ENCODE measurements at regions not wholly inside any gene's neighbourhood (a gene's known extent, or its start where the extent isn't known, plus 50 kb on each side); places are given as distances from the start of the nearest gene placed in this dataset.
"Not testable (repeated sequence)": the region's sequence is repeated elsewhere in the genome, so short reads cannot be mapped to it uniquely, and the experiment has no call there.

DNA sequence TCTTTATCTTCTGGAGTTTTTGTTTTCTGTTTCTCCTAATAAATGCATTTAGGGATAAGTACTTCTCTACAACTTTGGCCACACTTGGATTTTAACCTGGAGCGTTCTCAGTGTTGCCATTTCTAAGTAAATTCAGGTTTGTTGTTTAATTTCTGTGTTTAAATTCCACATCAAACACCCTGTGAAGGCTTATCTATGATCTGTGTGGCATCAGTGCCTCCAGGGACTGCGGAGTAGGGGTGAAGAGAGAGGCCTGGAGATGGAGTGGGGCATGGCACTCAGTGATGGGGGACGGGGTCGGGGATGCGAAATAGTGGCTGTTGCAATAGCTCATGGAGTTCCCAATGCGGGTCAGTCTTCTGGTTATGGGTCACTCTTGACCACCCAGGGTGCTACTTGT, 294.8 kb downstream of the HS3ST3B1 start:
- no peak for DNase-seq

DNA sequence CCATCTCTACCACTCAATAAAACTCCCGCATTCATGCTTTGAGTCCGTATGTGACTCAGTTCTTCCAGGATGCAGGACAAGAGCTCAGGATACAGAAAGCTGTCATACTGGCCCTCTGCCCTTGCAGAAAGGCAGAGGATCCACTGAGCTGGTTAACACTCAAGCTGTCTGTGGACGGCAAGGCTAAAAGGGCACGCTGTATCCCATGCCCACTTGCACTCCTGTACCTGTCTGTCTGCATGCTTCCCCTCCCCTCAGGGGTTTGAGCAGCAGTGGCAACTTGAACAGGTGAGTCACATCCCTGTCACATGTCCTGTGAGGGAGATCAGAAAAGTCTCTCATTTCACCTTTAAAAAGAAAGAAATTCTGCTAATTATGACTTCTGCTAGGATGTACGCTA, 293.8 kb downstream of the HS3ST3B1 start:
- DNase-seq = no peak

DNA sequence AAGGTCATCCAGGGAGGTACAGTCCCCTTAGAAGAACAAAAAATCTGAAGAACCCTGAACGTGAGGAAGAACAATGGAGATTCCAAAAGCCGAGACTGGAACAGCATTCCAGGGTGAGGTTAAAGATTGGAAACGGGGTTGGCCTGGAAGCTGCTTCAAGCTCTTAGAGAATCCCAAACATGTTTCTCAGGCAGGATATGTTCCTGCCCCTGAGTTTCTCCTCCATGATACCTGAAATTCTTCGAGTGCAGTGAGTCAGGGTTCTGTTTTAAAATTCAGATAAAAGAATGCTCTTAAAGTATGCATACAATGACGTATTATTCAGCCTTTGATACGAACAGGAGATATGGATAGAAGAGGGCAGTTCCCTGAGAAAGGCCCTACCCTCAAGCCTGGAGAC, 293.1 kb downstream of the HS3ST3B1 start:
- DNase-seq = no peak

DNA sequence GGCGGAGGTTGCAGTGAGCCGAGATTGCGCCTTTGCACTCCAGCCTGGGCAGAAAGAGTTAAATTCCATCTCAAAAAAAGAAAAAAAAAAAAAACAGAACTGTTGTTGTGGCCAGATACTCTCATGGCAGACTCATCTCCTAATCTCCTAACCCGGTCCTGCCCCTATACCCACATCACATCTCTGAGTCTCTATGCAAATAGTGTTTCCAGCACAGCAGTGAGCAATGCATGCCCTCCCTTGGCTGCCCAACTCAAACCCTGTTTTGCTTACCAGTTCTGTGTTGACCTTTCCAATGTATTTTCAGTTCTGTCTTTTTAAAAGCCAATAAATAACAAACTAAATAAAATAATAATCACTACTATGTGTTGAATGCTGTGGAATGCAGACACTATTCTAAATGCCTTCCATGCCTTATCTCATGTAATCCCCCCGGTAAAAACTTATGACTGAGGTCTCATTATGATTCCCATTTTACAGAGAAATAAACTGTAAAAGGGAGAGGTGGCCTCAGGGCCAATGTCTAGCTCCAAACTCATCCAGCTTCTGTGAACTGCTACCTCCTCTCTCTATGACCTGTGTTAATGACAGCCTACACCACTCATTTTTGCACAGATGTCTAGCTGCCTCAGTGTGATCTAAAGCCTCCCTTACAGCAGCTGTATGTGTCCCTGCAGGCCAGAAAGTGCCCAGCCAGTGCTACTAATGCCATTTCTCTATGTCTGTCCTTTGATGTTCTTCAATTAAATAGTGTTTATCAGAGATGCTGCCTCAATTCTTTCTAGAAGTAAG, 289.8 kb downstream of the HS3ST3B1 start:
- no peak for DNase-seq

DNA sequence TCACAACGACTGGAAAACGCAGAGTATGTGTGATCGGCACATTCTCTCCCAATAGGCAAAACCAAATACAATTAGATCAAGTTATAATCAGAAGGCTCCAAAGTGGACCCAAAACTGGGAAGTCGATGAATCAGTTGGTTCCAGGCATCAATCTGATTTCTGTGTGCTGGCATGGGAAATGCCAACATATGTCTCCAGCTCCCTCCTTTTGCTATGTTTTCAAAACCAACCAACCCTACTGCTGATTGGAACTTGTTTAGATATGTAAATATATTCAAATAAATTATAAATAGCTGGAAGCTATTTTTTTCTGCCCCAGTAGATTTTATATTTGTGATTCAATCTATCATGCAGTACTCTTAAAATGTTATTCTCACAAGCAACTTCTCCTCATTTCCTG, 284.2 kb downstream of the HS3ST3B1 start:
- DNase-seq = no peak

DNA sequence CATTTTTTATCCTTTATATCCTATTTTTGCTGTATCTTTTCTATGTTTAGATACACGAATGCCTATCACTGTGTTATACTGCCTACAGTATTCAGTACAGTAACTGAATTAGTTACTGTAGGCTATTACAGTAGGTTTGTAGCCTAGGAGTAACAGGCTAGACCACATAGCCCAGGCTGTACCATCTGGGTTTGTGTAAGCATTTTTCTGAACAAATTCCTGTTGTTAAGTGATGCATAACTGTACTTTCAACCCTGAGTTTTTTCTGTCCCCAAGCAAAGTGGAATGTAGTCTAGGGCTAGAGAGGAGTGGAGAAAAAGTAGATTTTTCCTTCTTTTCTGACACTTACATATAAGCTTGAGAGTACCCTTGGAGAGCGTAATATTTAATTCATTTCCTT, 282.1 kb downstream of the HS3ST3B1 start:
- DNase-seq = no peak

DNA sequence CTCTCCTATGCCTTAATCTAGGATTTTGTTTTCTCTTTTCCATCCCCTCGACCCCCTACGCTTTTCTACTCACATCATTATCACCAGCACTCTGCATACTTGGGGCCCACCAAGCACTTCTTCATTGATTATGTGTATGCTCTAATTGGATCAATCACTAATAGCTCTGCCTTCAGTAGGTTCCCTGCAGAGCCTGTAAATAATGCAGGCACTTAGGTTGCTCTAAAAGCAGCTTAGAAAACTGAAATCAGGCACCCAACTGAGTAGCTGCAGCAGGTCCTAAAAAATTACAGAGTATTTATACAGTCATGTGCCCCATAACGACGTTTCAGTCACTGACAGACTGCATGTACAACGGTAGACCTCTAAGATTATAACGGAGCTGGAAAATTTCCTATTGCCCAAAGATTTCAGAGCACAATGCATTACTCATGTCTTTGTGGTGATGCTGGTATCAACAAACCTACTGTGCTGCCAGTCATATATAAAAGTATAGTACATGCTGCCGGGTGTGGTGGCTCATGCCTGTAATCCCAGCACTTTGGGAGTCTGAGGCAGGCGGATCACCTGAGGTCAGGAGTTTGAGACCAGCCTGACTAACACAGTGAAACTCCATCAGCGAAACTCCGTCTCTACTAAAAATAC, 280.4 kb downstream of the HS3ST3B1 start:
- DNase-seq = no peak

DNA sequence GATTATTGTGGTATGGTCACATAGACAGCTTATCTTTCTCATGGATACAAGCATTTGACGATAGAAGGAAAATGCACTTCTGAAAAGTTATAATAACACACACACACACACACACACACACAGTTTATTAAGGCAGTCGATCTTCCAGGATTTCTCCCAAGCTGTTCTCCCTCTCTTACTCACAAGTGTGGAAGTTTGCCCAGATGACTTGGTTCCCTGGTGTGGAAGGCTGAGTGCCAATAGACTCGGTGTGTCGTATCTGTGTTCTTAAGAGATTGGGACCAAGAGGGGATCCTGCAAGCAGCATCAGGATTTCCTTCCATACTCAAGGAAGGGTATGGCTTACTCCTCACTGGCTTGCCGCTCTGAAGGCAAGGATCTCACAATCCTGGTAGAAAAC, 279.6 kb downstream of the HS3ST3B1 start:
- no peak for DNase-seq

DNA sequence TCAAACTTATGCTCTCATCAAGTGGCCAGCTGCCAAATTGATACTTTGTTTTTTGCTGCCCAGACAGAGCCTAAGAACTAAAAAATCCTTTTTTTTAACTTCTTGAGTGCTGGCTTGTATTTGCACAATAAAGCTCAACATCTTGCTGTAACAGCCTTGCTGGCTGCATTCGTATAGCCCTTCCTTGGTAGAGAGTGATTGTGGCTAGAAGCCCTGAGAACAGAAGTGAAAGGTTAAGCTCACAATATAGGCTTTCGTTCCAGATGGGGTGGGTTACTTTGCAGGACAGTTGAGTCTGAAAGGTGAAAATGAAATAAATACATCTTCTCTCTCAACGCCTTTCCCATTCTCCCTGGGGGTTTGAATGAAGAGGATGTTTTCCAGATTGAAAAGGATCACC, 278.8 kb downstream of the HS3ST3B1 start:
- DNase-seq = no peak

DNA sequence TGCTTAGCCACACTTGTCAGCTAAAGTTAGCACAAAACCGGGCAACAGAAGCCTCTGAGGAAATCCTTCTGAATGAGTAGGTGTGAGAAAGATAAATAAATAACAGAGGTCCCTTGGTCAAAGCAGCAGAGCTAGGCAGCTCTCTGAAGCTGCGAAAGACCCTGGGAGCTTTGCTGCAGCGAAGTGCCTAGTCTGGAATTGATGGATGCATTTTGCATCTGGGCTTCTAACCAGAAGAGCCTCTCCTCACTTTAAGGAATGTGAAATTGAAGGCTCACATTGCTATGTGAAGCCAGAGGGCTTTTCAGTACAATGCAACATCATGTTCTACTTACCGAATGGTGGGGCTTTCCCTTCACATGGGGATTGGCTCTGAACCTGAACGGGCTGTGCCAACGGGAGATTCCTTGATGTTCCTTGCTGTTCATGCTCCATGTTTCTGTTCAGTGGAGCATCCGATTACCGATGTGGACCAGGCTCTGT, 274.6 kb downstream of the HS3ST3B1 start:
- DNase-seq = no peak

DNA sequence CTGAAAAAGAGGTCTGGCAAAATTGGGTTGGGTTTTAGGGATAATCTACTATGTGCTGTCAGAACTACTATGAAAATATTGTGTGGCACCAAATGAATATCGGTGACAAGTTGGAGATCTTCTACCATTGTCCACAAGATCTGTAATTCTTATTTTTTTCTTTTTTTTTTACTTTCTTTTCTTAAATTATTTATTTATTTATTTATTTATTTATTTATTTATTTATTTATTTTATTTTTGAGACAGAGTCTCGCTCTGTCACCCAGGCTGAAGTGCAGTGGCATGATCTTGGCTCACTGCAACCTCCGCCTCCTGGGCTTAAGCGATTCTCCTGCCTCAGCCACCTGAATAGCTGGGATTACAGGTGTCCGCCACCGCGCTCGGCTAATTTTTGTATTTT, 259.4 kb downstream of the HS3ST3B1 start:
- not testable (repeated sequence) for DNase-seq

DNA sequence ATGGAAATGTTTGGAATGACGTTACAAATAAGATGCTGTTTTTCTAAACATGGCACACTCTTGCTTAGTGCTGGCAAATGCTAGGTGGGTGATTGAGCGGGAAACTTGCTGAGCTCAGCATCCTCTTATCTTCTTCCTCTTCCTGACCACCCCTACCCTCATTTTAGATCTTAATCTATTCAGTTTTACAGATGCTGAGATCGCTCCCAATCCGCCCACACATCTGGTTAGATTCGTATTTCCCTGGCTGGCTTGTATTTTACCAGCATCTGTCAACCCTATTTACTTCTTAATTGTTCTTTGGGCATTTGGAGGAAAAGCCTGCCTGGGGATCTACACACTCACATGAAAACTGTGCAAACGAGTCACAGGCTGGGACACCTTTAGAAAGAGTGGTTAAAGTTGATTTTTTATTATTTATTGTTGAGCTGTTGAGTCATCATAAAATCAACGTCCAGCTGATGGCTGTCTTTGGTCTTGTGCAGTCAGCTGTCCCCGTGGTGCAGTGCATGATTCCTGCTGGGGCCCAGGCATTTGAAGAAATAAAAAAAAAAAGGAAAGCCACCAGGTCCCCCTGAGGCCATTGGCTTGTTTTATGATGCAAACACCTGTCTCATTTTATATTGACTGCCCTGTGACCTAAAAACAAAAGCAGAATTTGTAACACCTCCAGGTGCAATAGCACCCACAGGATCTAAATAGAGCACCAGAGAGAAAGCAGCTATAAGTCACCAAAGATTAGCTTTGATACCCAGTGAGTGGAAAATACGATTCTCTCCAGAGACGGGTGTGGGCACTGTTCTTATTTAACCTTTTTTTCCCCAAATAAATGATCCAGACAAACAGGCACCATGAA, 258.6 kb downstream of the HS3ST3B1 start:
- DNase-seq = no peak

DNA sequence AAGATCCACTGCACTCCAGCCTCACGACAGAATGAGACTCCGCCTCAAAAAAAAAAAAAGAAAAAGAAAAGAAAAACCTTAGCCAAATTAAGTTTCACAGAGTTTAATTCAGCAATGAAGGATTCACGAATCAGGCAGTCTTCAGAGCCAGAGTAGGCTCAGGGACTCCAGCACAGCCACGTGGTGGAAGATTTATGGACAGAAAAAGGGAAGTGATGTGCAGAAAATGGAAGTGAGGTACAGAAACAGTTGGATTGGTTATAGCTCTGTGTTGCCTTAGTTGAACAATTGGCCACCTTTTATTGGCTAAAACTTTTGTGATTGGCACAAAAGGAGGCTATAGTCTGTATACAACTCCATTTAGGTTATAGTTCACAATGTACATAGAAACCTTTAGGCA, 256.6 kb downstream of the HS3ST3B1 start:
- DNase-seq = no peak

DNA sequence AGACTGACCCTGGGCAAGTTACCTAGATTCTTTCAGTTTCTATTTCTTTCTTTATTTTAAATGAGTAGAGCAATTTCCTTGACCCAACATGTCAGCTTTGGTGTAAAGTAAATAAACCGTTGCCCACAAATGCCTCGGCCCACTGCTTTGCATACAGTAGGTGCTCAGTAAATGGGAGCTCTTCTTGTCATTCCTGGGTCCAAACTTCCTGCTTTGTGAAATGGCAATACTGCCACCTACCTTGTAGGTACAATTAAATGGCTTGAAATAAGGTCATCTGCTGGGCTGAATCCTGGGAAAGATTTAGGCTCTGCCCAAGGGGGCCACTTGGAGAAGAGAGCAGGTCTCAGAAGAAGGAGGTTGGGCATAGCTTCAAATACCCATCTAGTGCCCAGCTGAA, 253.0 kb downstream of the HS3ST3B1 start:
- DNase-seq = peak; percentile 12

DNA sequence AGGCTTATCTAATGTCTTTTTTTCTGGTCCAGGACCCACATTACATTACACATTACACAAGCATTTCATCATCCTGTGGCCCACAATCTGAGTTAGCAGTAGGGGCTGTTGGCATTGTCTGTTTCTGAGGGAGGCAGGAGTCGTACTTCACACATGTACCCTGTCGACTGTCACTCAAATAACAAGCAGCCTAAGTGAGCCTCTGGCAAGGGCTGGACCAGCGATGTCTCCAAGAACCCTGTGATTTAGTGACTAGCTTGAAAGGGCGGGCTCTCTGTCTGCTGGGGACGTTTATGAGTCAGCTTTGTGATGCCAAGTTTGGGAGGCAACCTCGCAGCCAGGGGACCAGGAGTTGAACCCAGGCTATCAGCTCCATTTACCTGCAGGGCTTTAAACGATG, 251.4 kb downstream of the HS3ST3B1 start:
- no peak for DNase-seq

DNA sequence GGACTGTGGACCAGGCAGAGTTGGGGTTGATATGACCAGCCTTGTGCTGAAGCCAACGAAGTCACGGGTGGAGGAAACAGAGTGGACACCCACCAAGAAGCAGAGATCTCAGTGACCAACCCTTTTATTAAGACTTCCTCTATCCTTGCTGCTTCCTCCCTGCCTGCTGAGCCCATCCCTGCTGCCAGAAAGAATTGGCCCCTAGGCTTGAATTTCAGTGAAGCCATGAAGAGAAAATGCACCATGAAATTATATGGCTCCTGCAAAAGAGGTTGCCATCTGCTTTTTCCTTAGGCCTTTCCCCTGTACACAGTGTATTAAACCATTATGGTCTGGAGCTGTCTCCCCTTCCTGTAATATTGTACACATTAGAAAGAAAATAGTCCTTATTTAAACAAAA, 246.7 kb downstream of the HS3ST3B1 start:
- no peak for DNase-seq

DNA sequence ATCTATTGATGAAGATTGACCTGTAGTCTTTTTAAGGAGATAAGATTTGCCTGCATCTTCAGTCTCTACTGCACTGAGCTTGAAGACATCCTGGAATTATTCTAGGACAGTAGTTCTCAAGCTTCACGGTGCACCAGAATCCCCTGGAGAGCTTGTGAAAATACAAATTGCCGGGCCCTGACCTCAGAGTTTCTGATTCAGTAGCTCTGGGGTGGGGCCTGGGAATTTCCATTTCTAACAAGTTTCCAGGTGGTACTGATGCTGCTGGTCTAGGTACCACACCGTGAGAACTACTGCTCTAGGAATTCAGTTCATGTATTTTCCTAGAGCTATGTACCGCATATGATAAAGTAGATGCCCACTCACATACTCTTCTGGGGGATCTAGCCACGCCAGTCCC, 246.1 kb downstream of the HS3ST3B1 start:
- DNase-seq = no peak

DNA sequence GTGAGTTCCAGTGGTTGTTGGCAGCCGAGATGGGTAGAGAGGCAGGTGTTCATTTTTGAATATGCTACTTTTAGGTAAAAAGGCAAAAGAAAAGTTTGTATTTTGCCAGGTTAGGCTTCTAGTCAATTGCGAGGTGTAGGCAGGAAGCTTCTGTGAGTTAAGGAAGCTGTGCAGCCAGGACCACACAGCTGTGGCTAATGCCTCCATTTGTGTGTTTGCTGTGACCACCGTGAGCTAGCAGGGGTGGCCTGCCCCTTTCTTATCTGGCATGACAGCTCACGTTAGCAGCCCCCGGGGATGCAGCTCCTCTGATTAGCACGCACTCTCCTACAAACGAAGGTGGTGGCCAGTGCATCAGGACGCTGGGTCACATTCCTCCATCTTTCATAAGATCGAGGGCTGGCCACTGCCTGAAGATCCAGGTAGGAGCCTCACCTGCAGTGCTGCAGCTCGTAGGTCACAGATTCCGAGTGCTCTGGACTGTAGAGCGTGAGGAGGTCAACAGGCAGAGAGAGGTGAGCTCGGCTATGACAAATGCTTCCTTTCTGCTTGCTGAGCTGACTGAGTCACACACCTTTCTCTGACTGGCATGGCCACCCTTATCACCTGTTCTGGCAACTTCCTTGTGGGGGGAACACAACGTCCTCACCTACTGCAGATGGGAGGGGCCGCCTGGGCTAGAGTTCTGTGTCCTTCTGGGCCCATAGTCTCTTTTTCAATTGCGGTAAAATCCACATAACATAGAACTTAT, 244.4 kb downstream of the HS3ST3B1 start:
- DNase-seq = no peak

DNA sequence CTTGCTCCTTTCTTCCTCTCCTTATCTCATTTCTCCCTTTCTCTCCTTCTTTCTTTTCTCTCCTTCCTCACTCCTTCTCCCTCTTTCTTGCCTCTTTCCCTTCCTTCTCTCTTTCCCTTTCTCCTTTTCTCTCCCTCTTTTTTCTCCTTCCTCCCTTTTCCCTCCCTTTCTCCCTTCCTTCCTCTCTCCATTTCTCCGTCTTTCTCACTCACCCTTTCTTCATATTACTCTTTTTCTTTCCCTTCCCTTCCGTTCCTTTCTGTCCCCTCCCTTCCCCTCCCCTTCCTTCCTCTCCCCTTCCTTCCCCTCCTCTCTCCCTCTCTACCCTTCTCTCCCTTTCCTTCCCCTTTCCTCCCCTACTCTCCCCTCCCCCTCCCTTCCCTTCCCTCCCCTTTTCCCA, 240.8 kb downstream of the HS3ST3B1 start:
- DNase-seq = no peak

DNA sequence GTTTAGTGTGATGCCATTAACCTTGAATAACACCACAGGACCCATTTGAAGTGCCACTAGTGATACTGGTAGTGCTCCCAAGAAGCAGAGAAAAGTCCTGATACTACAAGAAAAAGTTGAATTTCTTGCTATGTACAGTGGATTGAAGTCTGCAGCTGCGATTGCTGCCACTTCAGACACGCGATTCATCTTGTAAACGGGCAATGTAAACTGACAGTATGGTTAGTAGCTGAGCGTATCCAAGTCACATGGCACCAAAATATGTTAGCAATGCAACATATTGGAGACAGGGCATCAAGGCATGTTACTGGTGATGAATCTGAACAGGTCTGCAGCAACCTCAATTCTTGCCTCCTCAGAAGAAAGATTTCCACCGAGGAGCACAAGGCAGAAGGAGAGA, 238.9 kb downstream of the HS3ST3B1 start:
- no peak for DNase-seq

DNA sequence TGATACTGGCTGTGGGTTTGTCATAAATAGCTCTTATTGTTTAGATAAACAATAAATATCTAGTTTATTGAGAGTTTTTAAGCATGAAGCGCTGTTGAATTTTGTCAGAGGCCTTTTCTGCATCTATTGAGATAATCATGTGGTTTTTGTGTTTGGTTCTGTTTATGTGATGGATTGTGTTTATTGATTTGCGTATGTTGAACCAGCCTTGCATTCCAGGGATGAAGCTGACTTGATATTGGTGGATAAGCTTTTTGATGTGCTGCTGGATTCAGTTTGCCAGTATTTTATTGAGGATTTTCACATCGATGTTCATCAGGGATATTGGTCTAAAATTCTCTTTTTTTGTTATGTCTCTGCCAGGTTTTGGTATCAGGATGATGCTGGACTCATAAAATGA, 231.4 kb downstream of the HS3ST3B1 start:
- not testable (repeated sequence) for DNase-seq

DNA sequence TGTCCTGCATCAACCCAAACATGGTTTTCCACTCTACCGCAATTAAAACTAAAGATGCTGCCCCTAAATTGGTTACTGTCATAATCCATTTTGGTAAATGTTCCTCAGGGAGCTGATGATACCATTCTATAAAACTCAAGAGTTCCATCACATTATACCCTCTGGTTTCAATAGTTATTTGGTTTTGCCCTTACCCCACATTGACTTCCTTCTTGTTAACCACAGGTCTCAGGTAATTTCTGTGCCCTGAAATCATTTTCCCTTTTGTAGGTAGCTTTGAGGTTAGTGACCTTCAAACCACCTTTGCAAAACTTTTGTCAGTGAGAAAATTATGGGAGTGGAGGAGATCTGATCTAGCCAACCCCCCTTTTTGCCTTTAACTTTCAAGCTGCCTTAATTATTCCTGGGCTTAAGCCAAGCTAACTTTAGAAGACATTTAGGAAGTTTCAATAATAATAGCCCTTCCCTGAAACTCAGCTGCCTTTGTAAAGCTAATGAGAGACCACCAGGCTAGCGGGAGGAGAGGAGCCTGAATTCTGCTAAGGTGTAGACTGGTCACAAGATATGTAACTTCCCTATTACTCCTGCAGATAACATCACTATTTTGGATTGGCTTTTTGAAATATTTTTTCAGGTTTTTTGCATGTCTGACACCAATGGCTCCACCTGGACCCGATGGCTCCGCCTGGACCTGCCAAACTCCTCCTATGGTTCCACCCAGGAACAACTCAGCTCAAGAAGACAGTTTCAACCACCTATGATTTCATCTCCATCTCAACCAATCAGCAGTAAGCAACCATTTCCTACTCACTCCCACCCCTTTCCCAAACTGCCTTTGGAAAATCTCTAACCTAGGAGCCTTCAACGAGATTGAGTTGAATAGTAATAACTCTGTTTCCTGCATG, 224.9 kb downstream of the HS3ST3B1 start:
- no peak for DNase-seq

Data from CD4-positive, alpha-beta T cell treated with Interleukin-10 for 1 hour (primary cell).